HG02870 (cell line): ENCODE measurements at regions not wholly inside any gene's neighbourhood (a gene's known extent, or its start where the extent isn't known, plus 50 kb on each side); places are given as distances from the start of the nearest gene placed in this dataset.

Experiments
- ATAC-seq: cut with Tn5 transposase; IDR thresholded peaks from one replicate; pipeline ENCODE4 v1.9.1; 2021; ENCODE audit warnings: mild to moderate bottlenecking, moderate library complexity; ENCODE audit not compliant: unreplicated experiment

- no peak for ATAC-seq
Observed at GRCh38 chr12:41778934-41779333, 365.7 kb downstream of the GXYLT1 start.

- no peak for ATAC-seq
Observed at GRCh38 chr12:41777064-41777790, 367.4 kb downstream of the GXYLT1 start.

DNA sequence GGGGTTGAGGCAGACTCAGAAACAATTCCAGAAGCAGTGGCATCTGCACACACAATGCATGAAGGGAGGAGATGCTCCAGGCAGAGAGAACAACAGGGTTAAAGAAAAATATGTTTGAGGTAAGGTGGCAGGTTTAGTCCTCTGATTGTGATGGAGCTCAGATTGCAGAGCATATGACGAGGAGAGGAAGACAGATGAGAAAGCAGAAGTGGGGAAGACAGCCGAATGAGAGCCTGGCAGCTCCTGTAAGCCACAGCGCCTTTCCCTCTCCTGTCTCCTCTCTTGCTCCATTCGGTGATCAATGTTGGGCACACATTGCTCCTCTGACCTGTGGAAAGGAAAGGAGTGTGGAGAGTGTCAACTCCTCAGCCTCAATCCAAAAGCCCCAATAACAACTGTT is 372.2 kb downstream of the GXYLT1 start:
- ATAC-seq, result no peak

DNA sequence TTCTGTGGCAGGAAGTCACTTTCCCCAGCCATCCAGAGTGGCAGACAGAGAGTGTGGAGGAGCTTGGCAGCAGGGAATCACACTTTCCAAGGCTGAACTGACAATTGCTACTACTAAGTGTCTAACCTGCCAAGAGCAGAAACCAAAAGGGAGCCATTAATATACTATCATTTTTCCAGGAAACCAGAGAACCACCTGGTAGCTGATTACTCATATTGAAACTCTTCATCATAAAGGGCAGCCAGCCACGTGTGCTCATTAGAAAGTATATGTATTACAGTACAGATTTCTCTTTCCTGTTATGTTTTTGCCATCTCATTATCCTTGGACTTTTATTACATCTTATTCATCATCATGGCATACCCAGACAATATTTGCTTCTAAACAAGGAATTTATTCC is 374.9 kb downstream of the GXYLT1 start:
- peak; percentile 79 for ATAC-seq

- ATAC-seq, result no peak
Observed at GRCh38 chr12:41768456-41768855, 376.2 kb downstream of the GXYLT1 start.

DNA sequence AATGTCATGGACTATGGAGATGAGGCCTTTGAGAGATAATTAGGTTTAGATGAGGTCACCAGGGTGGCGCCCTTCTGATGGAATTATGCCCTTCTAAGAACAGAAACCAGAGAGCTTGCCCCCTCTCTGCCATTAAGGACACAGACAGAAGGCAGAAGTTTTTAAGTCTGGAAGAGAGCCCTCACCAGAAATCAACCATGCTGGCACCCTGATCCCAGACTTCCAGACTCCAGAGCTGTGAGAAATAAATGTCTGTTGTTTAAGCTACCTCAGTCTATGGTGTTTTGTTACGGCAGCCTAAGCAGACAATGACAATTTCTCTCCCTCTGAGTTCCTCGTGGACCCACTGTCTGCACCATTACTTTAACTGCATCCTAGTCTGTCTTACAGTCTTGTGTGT is 382.0 kb downstream of the GXYLT1 start:
- ATAC-seq, result no peak

DNA sequence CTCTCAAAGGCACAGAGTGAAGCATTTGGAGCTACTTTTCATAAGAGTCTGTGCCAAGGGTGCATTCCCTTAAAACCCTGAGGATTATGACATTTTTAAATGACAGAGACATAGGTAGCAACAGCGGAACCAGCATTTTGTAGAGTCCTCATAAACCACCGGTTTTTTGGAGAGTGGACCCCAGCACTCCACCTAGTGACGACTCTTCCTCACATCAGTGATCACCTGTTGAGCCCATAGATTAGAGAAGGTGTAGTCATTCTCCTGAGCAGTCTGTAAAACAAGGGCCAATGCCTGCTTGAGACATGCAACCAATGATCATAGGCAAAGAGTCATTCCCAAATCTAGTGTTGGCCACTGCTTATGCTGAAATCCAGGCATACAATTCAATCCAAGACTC is 399.1 kb downstream of the GXYLT1 start:
- no peak for ATAC-seq

GRCh38 chr12:41743835-41744234 is 400.8 kb downstream of the GXYLT1 start:
- no peak for ATAC-seq

DNA sequence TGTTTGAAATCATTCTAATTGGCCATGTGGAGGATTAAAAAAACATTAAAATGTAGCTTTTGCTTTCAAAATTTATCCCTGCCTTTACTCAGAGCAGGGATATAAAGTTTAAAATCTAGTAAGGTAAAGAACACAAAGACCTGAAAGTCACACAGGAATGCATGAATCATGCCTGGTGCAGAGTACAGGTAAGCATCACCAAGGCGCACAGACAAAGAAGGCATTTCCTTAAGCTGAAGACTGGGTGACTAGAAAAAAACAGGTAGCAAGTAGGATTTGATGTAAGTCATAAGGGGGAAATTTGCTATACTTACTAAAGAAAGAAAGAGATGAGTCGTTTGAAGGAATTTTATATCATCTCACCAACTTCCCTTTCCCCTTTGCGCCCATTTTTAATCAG is 405.6 kb downstream of the GXYLT1 start:
- no peak for ATAC-seq

DNA sequence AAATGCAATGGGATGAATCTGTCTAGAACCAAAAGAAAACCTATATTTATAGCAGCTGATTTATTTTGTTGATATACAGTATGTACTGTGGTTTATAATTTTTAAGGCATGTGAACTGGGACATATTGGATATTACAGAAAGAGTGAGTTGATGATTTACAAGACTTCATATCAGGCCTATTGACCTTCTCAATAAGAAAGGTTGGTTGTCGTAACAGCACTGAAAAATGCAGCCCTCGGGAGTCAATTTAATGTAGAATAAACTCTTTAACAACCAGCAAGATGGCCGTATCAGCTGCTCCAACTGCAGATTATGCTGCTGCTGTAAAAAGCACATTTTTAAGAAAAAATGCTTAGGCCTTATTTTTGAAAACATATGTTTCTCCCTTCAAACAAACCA is 407.3 kb downstream of the GXYLT1 start:
- ATAC-seq, result no peak

DNA sequence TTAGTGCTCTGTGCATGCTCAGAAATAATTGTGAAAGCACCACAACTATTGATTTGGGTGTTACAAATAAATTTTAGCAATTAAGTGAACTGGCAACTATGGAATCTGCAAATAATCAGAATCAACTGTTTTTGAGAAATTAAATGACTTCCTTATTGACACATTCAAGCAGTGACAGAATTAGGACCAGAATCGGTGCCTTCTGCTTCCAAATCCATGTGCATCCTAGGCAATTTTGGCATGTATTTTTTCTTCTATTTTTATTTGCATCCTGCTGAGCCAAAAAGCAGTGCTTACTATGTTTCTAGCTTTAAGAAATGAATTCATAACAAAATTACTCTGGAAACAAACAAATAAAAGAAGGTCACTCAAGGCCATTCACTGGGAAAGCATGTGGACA is 408.2 kb downstream of the GXYLT1 start:
- no peak for ATAC-seq

DNA sequence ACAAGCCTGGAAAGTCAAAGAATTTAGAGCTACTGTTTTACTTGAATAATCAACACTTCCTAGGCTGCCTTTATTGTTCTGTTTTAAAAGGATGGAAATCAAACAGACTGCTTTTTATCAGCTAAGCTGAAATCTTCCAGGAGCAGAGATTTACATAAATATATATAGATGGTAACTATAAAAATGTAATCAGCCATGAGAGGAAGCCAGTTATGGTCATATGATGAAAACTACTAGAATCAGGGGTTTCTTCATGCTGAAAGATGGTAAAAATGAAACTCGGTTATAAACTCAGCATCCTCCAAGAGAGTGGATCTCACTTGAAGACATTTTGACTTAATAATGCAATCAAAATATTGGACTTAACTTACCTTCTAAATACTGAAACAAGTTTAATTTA is 413.0 kb downstream of the GXYLT1 start:
- no peak for ATAC-seq

GRCh38 chr12:41731061-41731460 is 413.6 kb downstream of the GXYLT1 start:
- no peak for ATAC-seq

DNA sequence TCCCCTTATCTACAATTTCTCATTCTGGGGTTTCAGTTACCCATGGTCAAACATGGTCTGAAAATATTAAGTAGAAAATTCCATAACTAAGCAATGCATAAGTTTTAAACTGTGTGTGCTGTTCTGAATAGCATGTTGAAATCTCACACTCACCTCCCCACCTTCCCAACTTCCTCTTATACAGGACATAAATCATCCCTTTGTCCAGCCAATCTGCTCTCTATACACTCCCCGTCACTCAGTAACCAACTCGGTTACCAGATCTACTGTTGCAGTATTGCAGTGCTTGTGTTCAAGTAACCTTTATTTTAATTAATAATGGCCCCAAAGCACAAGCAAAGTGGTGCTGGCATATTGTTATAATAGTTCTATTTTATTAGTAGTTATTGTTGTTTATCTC is 420.5 kb downstream of the GXYLT1 start:
- no peak for ATAC-seq

- ATAC-seq, result no peak
Observed at GRCh38 chr12:41719214-41719613, 425.5 kb downstream of the GXYLT1 start.

DNA sequence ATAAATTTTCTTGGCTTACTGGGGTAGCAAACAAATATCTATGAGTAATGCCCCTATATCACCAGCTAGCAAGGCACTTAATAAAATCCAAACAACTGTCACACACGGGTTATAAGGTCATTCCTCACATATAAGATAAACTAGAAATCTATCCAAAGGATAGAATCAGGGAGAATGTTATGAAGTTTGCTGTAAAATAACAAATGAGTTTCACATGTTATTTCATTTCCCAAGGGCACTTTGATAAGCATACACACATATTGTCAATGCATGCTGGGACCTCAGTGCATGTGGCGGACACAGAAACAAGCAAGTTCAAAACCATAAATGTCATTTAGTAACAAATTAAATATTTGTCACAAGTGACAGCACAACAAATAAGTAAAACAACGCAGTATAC is 429.4 kb downstream of the GXYLT1 start:
- ATAC-seq, result no peak

DNA sequence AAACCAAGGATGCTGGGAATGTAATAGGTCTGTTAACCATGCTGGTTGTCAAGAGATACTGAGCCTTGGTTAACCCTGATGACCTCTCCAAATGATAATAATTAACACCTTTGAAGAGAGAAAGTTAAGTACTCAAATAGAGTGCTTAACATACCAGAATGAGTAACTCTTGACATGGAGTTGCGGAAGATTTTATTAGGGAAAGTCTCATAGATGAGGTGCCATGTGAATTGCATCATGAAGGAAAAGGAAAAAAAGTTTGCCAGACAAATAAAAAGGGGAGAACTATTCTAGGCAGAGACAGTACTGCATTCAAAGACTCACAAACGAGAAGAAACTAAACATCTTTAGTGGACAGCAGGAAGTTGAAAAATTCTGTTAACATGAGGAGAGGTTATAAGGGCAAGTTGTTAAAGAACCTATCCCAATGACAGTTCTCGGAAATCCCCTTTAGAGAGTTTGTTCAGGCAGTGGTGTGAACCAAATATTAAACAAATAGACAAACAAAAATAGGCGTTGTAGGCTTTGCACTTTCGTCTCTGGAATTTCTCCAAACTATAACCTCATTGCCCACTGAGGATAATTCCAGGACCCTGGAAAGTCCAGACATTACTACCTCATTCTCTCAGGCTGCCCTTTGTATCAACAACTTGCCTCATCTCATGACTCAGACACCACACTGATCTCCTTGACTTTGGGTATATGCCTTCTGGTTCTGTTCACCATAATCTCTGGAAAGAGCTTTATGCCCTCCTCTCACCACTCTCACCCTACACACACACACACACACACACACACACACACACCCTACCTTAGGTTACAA is 435.0 kb downstream of the GXYLT1 start:
- no peak for ATAC-seq

GRCh38 chr12:41709012-41709411 is 435.7 kb downstream of the GXYLT1 start:
- ATAC-seq, result no peak

DNA sequence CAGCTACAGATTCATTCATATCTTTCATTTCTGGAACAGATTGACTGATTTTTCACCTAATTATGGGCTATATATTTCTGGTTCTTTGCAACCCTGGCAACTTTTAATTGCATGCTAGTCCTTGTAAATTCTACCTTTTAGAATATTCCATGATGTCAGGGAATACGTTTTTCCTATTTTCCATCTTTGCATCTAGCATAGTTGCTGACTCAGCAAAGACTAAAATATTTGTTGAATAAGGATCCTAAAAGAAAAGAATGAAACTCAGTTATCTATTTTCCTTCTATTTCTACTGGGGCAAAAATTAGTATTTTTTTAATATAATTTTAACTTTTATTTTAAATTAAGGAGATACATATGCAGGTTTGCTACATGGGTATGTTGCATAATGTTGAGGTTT is 438.3 kb downstream of the GXYLT1 start:
- no peak for ATAC-seq

DNA sequence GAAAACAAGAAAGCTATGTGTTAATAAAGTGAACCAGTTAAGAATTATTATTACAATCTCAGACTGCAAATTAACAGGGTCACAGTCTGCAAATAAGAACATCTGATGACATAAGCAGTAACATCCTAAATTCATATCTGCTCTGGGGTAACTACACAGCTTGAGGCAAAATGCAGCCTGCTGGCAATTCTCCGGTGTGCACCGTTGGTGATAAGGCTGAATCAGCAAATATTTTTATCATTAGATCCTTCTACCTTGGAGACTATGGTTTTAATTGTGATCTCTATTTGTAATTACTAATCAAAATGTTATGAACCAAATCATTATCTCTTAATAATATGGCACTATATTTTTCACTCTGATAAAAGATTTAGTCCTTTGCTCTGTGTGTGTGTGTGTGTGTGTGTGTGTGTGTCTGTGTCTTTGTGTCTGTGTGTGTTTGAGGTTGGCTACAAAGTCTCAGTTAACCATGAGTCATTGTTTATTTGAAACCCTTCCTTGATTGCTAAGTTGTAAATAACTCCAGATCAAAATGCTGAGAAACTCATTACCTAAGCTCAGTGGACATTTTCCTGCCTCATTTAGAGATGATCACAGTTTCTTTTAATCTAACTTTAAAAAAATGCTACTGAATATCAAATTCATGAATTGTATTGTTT is 442.6 kb downstream of the GXYLT1 start:
- no peak for ATAC-seq

GRCh38 chr12:41700940-41701339 is 443.7 kb downstream of the GXYLT1 start:
- no peak for ATAC-seq

- ATAC-seq, result no peak
Observed at GRCh38 chr12:41699658-41700057, 445.0 kb downstream of the GXYLT1 start.
